22Rv1 (cell line): ENCODE measurements at regions not wholly inside any gene's neighbourhood (a gene's known extent, or its start where the extent isn't known, plus 50 kb on each side); places are given as distances from the start of the nearest gene placed in this dataset.
"Not testable (repeated sequence)": the region's sequence is repeated elsewhere in the genome, so short reads cannot be mapped to it uniquely, and the experiment has no call there.

Experiments used
- H3K27ac ChIP-seq: fragments of 450-650 bp; 2 replicates; pipeline ENCODE4 v1.5.1; 2017
- CTCF ChIP-seq: fragments of 450-650 bp; IDR thresholded peaks from 2 replicates; pipeline ENCODE4 v1.5.1; 2017; ENCODE audit warnings: mild to moderate bottlenecking
- ZFX ChIP-seq: fragments of 450-650 bp; IDR thresholded peaks from 2 replicates; pipeline ENCODE4 v1.6.1; 2017; ENCODE audit warnings: antibody characterized with exemption, borderline replicate concordance

- no peak for TF ChIP-seq ZFX
- no peak for TF ChIP-seq CTCF
- H3K27ac ChIP-seq: no peak overlapping the region
Measured at GRCh38 chr17:70584255-70584654, 414.9 kb downstream of the KCNJ2 start.

GRCh38 chr17:70588003-70588402 is 418.7 kb downstream of the KCNJ2 start:
- H3K27ac ChIP-seq: no peak overlapping the region
- TF ChIP-seq CTCF (no peak), ZFX (no peak)

GRCh38 chr17:70597774-70598173 is 428.4 kb downstream of the KCNJ2 start:
- H3K27ac ChIP-seq: no peak overlapping the region
- no peak for TF ChIP-seq CTCF
- TF ChIP-seq ZFX: no peak

- no peak overlapping the region for H3K27ac ChIP-seq
- TF ChIP-seq ZFX (no peak), CTCF (no peak)
Measured at GRCh38 chr17:70599198-70599597, 429.9 kb downstream of the KCNJ2 start.

GRCh38 chr17:70599945-70600344 is 430.6 kb downstream of the KCNJ2 start:
- not testable (repeated sequence) for H3K27ac ChIP-seq

GRCh38 chr17:70603226-70603625 is 433.9 kb downstream of the KCNJ2 start:
- no peak overlapping the region for H3K27ac ChIP-seq
- TF ChIP-seq CTCF: no peak
- TF ChIP-seq ZFX: no peak

GRCh38 chr17:70604854-70605253 is 435.5 kb downstream of the KCNJ2 start:
- TF ChIP-seq ZFX (no peak), CTCF (peak; percentile 39)
- H3K27ac ChIP-seq: no peak overlapping the region

GRCh38 chr17:70606086-70606485 is 436.8 kb downstream of the KCNJ2 start:
- no peak for TF ChIP-seq CTCF
- TF ChIP-seq ZFX: no peak

More at GRCh38 chr17:70606086-70606485, 436.8 kb downstream of the KCNJ2 start:
- H3K27ac ChIP-seq: no peak overlapping the region
